ENCODE measurements at regions not wholly inside any gene's neighbourhood (a gene's known extent, or its start where the extent isn't known, plus 50 kb on each side); places are given as distances from the start of the nearest gene placed in this dataset.

DNA sequence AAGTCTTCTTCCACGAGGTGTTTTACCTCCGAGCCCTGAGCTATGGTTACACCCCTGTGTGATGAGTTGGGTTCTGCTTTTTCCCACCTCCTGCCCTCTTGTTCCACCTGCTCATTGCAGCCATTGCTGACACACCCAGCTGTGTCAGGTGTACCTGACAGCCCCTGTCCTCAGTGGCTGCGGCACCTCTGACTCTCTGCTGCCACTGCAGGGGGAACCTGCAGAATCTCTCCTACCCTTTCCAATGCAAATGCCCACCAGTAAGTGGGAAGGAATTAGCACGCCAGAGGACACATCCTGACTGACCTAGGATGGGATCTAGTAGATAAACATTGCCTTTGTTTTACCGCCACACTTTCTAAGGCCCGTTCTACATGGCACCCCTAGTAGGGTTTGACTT lies 600.9 kb upstream of the MKI67 start:
- WGBS, 2 donors = 75 to 86% methylated on average over 6 of the region's 6 CpGs
- Histone ChIP-seq H3K9me3 (no peaks in the 10 kb centered on the region), H3K4me3 (no peak overlapping the region), H3K36me3 (no peaks in the 10 kb centered on the region), H3K27ac (no peak overlapping the region), H3K27me3 (no peaks in the 10 kb centered on the region), H3K4me1 (no peaks in the 10 kb centered on the region)
- no peak for DNase-seq
- intact Hi-C loops (cut with DNase I) = no loop called here
- no peak for TF ChIP-seq POLR2AphosphoS5 (IDR thresholded peaks at IDR 0.05)
- no peak for TF ChIP-seq EP300 (IDR thresholded peaks at IDR 0.05)
- TF ChIP-seq, protein P1, sequence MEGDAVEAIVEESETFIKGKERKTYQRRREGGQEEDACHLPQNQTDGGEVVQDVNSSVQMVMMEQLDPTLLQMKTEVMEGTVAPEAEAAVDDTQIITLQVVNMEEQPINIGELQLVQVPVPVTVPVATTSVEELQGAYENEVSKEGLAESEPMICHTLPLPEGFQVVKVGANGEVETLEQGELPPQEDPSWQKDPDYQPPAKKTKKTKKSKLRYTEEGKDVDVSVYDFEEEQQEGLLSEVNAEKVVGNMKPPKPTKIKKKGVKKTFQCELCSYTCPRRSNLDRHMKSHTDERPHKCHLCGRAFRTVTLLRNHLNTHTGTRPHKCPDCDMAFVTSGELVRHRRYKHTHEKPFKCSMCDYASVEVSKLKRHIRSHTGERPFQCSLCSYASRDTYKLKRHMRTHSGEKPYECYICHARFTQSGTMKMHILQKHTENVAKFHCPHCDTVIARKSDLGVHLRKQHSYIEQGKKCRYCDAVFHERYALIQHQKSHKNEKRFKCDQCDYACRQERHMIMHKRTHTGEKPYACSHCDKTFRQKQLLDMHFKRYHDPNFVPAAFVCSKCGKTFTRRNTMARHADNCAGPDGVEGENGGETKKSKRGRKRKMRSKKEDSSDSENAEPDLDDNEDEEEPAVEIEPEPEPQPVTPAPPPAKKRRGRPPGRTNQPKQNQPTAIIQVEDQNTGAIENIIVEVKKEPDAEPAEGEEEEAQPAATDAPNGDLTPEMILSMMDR (IDR thresholded peaks at IDR 0.05) = no peak
- TF ChIP-seq POLR2A (IDR thresholded peaks at IDR 0.05) = no peak

DNA sequence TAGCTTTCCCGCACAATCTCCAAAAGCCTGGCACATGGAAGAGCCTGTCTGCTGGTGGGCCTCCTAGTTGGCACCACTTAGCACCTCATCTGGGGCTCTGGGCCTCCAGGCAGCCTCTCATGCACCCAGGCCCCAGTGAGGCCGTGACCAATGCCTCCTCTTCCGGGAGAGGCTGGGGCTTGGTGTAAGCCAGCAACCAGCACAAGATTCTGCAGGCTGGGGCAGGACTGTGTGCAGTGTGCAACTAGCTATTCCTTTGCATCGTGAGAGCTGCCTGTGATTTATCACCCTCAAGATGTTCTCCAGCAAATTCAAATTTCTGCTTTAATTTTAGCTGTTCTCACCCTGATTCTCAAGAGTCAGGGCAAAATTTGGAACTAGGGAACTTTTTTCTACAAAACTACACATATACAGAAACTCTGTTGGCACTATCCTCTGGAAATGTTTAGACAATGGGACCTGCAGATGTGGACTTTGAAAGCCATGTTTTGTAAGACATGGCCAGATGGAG lies 603.7 kb upstream of the MKI67 start:
- 89 to 92% methylated on average over 4 of the region's 4 CpGs for WGBS, 2 donors
- no peak overlapping the region for H3K27ac ChIP-seq

GRCh38 chr10:128730922-128731321 lies 604.7 kb upstream of the MKI67 start:
- Histone ChIP-seq H3K9me3 (no peaks in the 10 kb centered on the region), H3K27me3 (no peaks in the 10 kb centered on the region), H3K36me3 (no peaks in the 10 kb centered on the region), H3K27ac (no peak overlapping the region), H3K4me1 (no peaks in the 10 kb centered on the region), H3K4me3 (no peak overlapping the region)
- WGBS, 2 donors = 94% methylated on average over 13 of the region's 13 CpGs
- DNase-seq = no peak
- no peak for TF ChIP-seq POLR2AphosphoS5 (IDR thresholded peaks at IDR 0.05)
- no peak for TF ChIP-seq EP300 (IDR thresholded peaks at IDR 0.05)
- TF ChIP-seq, protein P1 (IDR thresholded peaks at IDR 0.05) = no peak
- TF ChIP-seq POLR2A (IDR thresholded peaks at IDR 0.05) = no peak
- intact Hi-C loops (cut with DNase I) = no loop called here

More for the DNA sequence above, 603.7 kb upstream of the MKI67 start:
- Histone ChIP-seq H3K36me3 (no peaks in the 10 kb centered on the region), H3K4me3 (no peak overlapping the region), H3K9me3 (no peaks in the 10 kb centered on the region), H3K27me3 (no peaks in the 10 kb centered on the region), H3K4me1 (no peaks in the 10 kb centered on the region)
- TF ChIP-seq, protein P1 (IDR thresholded peaks at IDR 0.05) = no peak
- TF ChIP-seq POLR2AphosphoS5 (IDR thresholded peaks at IDR 0.05) (no peak), EP300 (IDR thresholded peaks at IDR 0.05) (no peak), POLR2A (IDR thresholded peaks at IDR 0.05) (no peak)
- intact Hi-C loops (cut with DNase I) = no loop called here
- no peak for DNase-seq

DNA sequence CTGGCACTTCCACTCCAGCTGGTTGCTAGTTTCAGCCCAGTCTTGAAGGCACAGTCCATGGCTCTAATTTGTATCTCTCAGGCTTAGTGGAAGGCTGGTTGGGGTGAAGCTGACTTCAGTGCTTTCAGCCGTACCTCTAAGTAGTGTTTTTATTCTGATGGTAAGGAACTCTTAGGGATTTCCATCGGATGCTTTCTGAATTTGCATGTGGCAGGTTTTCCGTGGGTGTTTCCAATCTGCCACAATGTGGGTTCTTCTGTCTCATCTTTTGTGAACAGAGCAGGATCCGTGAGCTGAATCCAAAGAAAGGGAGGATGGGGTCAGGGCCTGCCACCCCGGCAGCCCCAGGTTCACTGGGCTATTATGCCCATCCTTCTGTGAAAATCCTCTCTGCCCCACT lies 607.9 kb upstream of the MKI67 start:
- Histone ChIP-seq H3K36me3 (no peaks in the 10 kb centered on the region), H3K4me1 (no peaks in the 10 kb centered on the region), H3K4me3 (no peak overlapping the region), H3K9me3 (no peaks in the 10 kb centered on the region), H3K27ac (no peak overlapping the region), H3K27me3 (no peaks in the 10 kb centered on the region)
- intact Hi-C loops (cut with DNase I) = no loop called here
- WGBS, 2 donors = 89 to 92% methylated on average over 5 of the region's 5 CpGs
- DNase-seq = no peak
- no peak for TF ChIP-seq EP300 (IDR thresholded peaks at IDR 0.05)
- no peak for TF ChIP-seq POLR2AphosphoS5 (IDR thresholded peaks at IDR 0.05)
- TF ChIP-seq POLR2A (IDR thresholded peaks at IDR 0.05) = no peak
- TF ChIP-seq, protein P1 (IDR thresholded peaks at IDR 0.05) = no peak

DNA sequence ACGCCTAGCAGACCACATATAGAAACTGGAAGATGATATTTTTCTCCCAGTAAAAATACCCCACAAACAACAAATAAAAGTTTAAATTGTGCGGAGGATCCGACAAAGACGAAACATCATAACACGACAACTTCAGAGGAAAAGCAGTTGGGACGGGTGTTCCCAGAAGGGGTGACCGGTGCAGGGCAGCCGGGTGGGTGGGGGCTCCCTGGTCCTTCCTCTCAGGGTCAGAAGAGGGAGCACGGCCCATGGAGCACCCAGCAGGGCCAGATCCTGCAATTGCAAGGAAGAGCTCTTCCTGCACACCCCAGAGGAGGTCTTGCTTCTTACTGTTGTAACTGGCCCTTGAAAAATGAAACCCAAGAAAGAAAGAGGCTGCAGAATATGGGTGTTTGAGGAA lies 608.5 kb upstream of the MKI67 start:
- intact Hi-C loops (cut with DNase I) = no loop called here

More for the DNA sequence above, 608.5 kb upstream of the MKI67 start:
- no peaks in the 10 kb centered on the region for H3K36me3 ChIP-seq
- H3K4me1 ChIP-seq = no peaks in the 10 kb centered on the region
- H3K4me3 ChIP-seq = no peak overlapping the region
- 93 to 95% methylated on average over 9 of the region's 9 CpGs for WGBS, 2 donors
- no peaks in the 10 kb centered on the region for H3K9me3 ChIP-seq
- no peak for DNase-seq
- TF ChIP-seq EP300 (IDR thresholded peaks at IDR 0.05) (no peak), POLR2AphosphoS5 (IDR thresholded peaks at IDR 0.05) (no peak), POLR2A (IDR thresholded peaks at IDR 0.05) (no peak)
- TF ChIP-seq, protein P1 (IDR thresholded peaks at IDR 0.05) = no peak
- no peak overlapping the region for H3K27ac ChIP-seq
- no peaks in the 10 kb centered on the region for H3K27me3 ChIP-seq

Measured in sigmoid colon (tissue), 6 donors.